ENCODE measurements at regions not wholly inside any gene's neighbourhood (a gene's known extent, or its start where the extent isn't known, plus 50 kb on each side); places are given as distances from the start of the nearest gene placed in this dataset.

DNA sequence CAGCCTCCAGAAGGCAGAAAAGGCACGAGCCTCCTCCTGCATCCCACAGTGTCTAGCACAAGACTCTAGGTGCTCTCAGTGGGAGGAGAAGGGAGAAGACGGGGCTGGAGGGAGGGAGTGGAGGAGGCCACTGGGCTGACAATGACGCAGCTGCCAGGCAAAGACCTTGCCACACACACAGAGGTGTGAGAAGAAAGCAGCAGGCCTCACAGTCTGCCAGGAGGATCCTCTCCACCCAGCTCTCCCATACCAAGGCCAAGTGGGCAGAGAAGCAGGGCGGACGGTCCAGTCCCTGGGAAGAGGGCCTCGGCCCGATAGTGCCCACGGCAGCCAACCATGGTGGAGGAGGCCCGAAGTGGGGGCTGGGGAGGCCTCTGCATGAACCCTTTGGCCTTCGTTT is 78.9 kb downstream of the NCOR2 start:
- TF ChIP-seq, protein P1, sequence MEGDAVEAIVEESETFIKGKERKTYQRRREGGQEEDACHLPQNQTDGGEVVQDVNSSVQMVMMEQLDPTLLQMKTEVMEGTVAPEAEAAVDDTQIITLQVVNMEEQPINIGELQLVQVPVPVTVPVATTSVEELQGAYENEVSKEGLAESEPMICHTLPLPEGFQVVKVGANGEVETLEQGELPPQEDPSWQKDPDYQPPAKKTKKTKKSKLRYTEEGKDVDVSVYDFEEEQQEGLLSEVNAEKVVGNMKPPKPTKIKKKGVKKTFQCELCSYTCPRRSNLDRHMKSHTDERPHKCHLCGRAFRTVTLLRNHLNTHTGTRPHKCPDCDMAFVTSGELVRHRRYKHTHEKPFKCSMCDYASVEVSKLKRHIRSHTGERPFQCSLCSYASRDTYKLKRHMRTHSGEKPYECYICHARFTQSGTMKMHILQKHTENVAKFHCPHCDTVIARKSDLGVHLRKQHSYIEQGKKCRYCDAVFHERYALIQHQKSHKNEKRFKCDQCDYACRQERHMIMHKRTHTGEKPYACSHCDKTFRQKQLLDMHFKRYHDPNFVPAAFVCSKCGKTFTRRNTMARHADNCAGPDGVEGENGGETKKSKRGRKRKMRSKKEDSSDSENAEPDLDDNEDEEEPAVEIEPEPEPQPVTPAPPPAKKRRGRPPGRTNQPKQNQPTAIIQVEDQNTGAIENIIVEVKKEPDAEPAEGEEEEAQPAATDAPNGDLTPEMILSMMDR (IDR thresholded peaks at IDR 0.05): no peak
- ATAC-seq (ENCODE audit: poor library complexity): no peak
- Mint-ChIP-seq H3K4me1 (ENCODE audit: low read depth) (peaks cover 11% of the 10 kb centered on the region), H3K27ac (peak overlapping the region; percentile 19), H3K36me3 (ENCODE audit: low read depth) (peaks cover 53% of the 10 kb centered on the region), H3K4me3 (no peak overlapping the region), H3K9me3 (no peaks in the 10 kb centered on the region), H3K27me3 (no peaks in the 10 kb centered on the region)
- no peaks in the 10 kb centered on the region for H3K27me3 ChIP-seq (ENCODE audit: control insufficient read depth in 1 of 2, insufficient read depth in 2 of 2, low read length in 2 of 2)
- peaks cover 35% of the 10 kb centered on the region for H3K36me3 ChIP-seq (ENCODE audit: insufficient read depth, low read length)
- ChIA-PET CTCF (no interaction called here), POLR2A (no interaction called here)
- no peak for DNase-seq
- no peak overlapping the region for H3K4me3 ChIP-seq (ENCODE audit: low read length)
- intact Hi-C loops (cut with DNase I, micrococcal nuclease): no loop called here
- H3K4me1 ChIP-seq (ENCODE audit: insufficient read depth, low read length): peaks cover 9% of the 10 kb centered on the region
- H3K27ac ChIP-seq (ENCODE audit: low read depth in 1 of 2, low read length in 2 of 2): no peak overlapping the region
- peaks cover 0 to 15% of the 10 kb centered on the region in 2 experiments for H3K9me3 ChIP-seq (ENCODE audit: control insufficient read depth in 1 of 2, insufficient read depth in 1 of 2, low read length in 2 of 2)

DNA sequence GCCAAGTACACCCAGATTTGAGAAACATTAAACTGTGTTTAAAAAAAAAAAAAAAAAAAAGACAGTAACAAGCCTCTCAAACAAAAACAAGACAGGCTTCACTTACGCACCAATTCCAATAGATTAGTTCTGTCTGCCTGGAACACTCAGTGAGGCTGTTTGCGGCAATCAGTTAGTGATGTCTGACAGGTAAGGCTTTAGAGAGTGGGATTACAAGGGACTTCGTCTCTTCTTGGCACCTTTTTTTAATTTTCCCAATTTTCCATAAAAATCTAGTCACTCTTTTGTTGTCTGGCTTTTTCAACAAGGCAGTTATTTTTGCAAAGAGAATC is 79.6 kb downstream of the NCOR2 start:
- Histone ChIP-seq H3K27me3 (ENCODE audit: control insufficient read depth in 1 of 2, insufficient read depth in 2 of 2, low read length in 2 of 2) (no peaks in the 10 kb centered on the region), H3K36me3 (ENCODE audit: insufficient read depth, low read length) (peaks cover 32% of the 10 kb centered on the region), H3K4me3 (ENCODE audit: low read length) (no peak overlapping the region), H3K27ac (ENCODE audit: low read depth in 1 of 2, low read length in 2 of 2) (no peak overlapping the region), H3K9me3 (ENCODE audit: control insufficient read depth in 1 of 2, insufficient read depth in 1 of 2, low read length in 2 of 2) (peaks cover 0 to 15% of the 10 kb centered on the region in 2 experiments), H3K4me1 (ENCODE audit: insufficient read depth, low read length) (peaks cover 9% of the 10 kb centered on the region)
- intact Hi-C loops (cut with DNase I, micrococcal nuclease): no loop called here
- DNase-seq (no peak), ATAC-seq (ENCODE audit: poor library complexity) (no peak)
- Mint-ChIP-seq H3K9me3 (no peaks in the 10 kb centered on the region), H3K36me3 (ENCODE audit: low read depth) (peaks cover 47% of the 10 kb centered on the region), H3K4me1 (ENCODE audit: low read depth) (peaks cover 8% of the 10 kb centered on the region), H3K27ac (peak overlapping the region; percentile 19), H3K4me3 (no peak overlapping the region), H3K27me3 (no peaks in the 10 kb centered on the region)
- ChIA-PET POLR2A (no interaction called here), CTCF (no interaction called here)
- TF ChIP-seq, protein P1 (IDR thresholded peaks at IDR 0.05): no peak

DNA sequence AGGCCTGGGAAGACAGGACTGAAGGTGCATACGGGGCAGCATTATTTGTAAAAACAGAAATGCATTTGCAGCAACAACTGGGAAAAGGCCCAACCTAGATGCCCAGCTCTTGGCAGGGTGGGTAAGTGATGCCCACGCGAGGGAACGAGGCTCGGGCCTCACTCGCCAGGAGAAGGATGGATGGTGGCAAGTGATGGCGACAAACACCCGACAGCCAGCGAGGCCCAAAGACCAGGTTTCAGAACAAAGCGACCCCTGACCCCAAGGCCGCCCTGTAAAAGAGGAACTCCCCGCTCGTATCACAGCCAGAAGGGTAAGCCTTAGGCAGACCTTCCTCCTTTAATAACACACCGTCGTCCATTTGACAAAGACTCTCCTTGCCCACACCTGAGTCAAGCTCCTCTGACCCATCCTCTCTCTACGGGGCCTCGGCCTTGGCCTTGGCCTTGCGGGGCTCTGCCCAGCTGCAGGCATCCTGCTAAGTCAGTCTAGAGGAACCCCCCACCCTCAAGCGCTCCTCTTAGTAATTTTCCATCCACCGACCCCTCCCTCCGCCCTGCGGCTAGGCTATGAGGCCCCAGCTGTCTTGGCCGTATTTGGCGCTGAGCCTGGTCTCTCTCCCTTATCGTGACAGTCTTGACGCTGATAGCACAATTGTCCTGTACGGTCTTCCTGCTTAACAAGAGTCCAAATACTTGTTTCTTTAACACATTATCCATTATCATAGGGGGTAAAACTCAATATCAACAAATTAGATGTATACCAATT is 80.2 kb downstream of the NCOR2 start:
- intact Hi-C loops (cut with DNase I, micrococcal nuclease): no loop called here
- peaks cover 8% of the 10 kb centered on the region for H3K4me1 Mint-ChIP-seq (ENCODE audit: low read depth)
- no peak overlapping the region for H3K4me3 Mint-ChIP-seq
- no peak overlapping the region for H3K27ac ChIP-seq (ENCODE audit: low read depth in 1 of 2, low read length in 2 of 2)
- DNase-seq: no peak
- no peaks in the 10 kb centered on the region for H3K9me3 Mint-ChIP-seq
- no peak for ATAC-seq (ENCODE audit: poor library complexity)
- TF ChIP-seq, protein P1 (IDR thresholded peaks at IDR 0.05): no peak
- H3K4me1 ChIP-seq (ENCODE audit: insufficient read depth, low read length): peaks cover 9% of the 10 kb centered on the region
- no peaks in the 10 kb centered on the region for H3K27me3 ChIP-seq (ENCODE audit: control insufficient read depth in 1 of 2, insufficient read depth in 2 of 2, low read length in 2 of 2)
- H3K27me3 Mint-ChIP-seq: no peaks in the 10 kb centered on the region
- peak overlapping the region; percentile 19 for H3K27ac Mint-ChIP-seq
- ChIA-PET CTCF (no interaction called here), POLR2A (no interaction called here)
- H3K4me3 ChIP-seq (ENCODE audit: low read length): no peak overlapping the region
- H3K36me3 Mint-ChIP-seq (ENCODE audit: low read depth): peaks cover 45% of the 10 kb centered on the region
- peaks cover 0 to 15% of the 10 kb centered on the region in 2 experiments for H3K9me3 ChIP-seq (ENCODE audit: control insufficient read depth in 1 of 2, insufficient read depth in 1 of 2, low read length in 2 of 2)
- peaks cover 26% of the 10 kb centered on the region for H3K36me3 ChIP-seq (ENCODE audit: insufficient read depth, low read length)

Measured in CD4-positive, alpha-beta T cell (primary cell).